ENCODE measurements at regions not wholly inside any gene's neighbourhood (a gene's known extent, or its start where the extent isn't known, plus 50 kb on each side); places are given as distances from the start of the nearest gene placed in this dataset.
A peak's percentile ranks its signal among the peaks of the same experiment; 100 is the strongest.

GRCh38 chr4:12260453-12260852 is 831.8 kb upstream of the HS3ST1 start:
- DNase-seq (no peak), ATAC-seq (peak in 4 of 8 donors; percentile 48 to 87 (median 76))
- TF ChIP-seq CTCF (IDR thresholded peaks at IDR 0.05): no peak
- Histone ChIP-seq H3K36me3 (no peaks in the 10 kb centered on the region), H3K4me1 (no peaks in the 10 kb centered on the region), H3K27ac (no peak overlapping the region), H3K9me3 (peaks cover 0 to 7% (median 0%) of the 10 kb centered on the region in 11 donors), H3K27me3 (no peaks in the 10 kb centered on the region), H3K4me3 (no peak overlapping the region)
- intact Hi-C loops (cut with DNase I): no loop called here
- 33 to 59% methylated on average over 3 of the region's 3 CpGs for WGBS, 2 donors

DNA sequence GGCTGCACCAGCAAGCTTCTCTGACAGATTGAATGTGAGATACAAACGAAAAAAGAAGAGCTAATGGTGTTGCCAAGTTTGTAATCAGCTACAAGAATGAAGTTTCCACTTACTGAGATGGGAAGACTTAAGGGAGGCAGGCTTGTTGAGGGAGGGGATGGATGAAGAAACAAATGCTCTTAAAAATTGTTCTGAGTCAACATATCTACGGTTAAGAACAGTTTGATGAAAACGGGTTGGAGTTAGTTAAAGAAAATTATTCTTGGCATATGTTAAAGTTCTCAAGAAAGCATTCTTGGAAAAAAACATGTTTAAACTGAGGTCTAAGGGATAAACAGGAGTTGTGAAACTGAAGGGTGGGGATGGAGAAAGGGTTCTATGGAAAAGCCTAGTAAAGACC is 816.3 kb upstream of the HS3ST1 start:
- no peak overlapping the region for H3K27ac ChIP-seq
- TF ChIP-seq CTCF (IDR thresholded peaks at IDR 0.05): no peak
- no peaks in the 10 kb centered on the region for H3K27me3 ChIP-seq
- WGBS, 2 donors: 27 to 41% methylated on average over 3 of the region's 3 CpGs
- peaks cover 0 to 9% (median 0%) of the 10 kb centered on the region in 9 donors for H3K4me1 ChIP-seq
- ATAC-seq (no peak), DNase-seq (no peak)
- no peaks in the 10 kb centered on the region for H3K9me3 ChIP-seq
- H3K4me3 ChIP-seq: no peak overlapping the region
- intact Hi-C loops (cut with DNase I): no loop called here
- H3K36me3 ChIP-seq: no peaks in the 10 kb centered on the region

DNA sequence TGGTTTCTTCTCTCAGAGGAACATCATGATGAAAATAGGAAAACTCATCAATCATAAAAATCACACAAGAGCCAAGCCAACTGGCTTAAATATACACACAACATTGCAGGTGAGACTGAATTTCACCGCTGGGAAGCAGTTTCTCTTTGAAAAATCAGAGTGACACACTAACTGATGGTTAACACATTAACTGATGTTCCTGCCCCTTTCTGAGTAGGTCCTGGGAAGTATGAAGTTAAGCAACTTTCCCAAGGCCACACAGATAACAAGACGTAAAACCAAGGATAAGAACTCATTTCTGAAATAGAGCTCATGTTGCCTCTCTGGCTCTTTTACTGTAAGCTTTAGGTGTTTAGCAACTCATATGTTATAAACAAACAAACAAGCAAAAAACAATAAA is 813.7 kb upstream of the HS3ST1 start:
- Histone ChIP-seq H3K36me3 (no peaks in the 10 kb centered on the region), H3K27me3 (no peaks in the 10 kb centered on the region), H3K4me3 (no peak overlapping the region), H3K27ac (no peak overlapping the region), H3K9me3 (no peaks in the 10 kb centered on the region), H3K4me1 (peaks cover 0 to 11% (median 0%) of the 10 kb centered on the region in 9 donors)
- WGBS, 2 donors: 66 to 69% methylated on average over 2 of the region's 2 CpGs
- intact Hi-C loops (cut with DNase I): no loop called here
- DNase-seq: no peak
- no peak for TF ChIP-seq CTCF (IDR thresholded peaks at IDR 0.05)
- no peak for ATAC-seq

- WGBS, 2 donors: 32 to 43% methylated on average over 3 of the region's 3 CpGs
- Histone ChIP-seq H3K36me3 (no peaks in the 10 kb centered on the region), H3K4me3 (no peak overlapping the region), H3K27me3 (no peaks in the 10 kb centered on the region), H3K4me1 (peaks cover 0 to 11% (median 0%) of the 10 kb centered on the region in 9 donors), H3K27ac (peak overlapping the region in 3 of 10 donors; percentile 22 to 50 (median 40)), H3K9me3 (no peaks in the 10 kb centered on the region)
- intact Hi-C loops (cut with DNase I): no loop called here
- no peak for TF ChIP-seq CTCF (IDR thresholded peaks at IDR 0.05)
- DNase-seq (no peak), ATAC-seq (peak in 6 of 8 donors; percentile 40 to 99 (median 90))
Observed at GRCh38 chr4:12239897-12240636, 811.4 kb upstream of the HS3ST1 start.
